ENCODE measurements at regions not wholly inside any gene's neighbourhood (a gene's known extent, or its start where the extent isn't known, plus 50 kb on each side); places are given as distances from the start of the nearest gene placed in this dataset.

DNA sequence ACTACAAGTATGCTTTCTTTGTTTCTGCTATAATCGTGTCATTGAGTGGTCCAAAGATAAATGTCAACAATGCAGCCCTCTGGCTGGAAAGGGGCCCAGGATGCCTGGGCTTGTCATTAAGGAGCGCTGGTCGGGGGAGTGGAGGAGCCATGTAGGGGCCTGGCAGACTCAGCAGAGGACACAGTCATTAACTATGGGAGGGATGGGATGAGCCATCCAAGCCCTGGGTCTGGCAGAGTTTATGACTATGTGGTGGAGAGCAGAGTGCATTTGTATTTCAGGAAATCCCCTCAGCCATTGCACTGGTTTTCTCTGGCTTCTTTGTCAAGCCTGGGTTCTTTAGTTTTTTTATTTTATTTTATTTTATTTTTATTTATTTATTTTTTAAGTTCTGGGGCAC is 243.1 kb downstream of the C12orf75 start:
- Mint-ChIP-seq H3K4me1 (no peaks in the 10 kb centered on the region), H3K36me3 (ENCODE audit: low read depth) (no peaks in the 10 kb centered on the region), H3K27me3 (no peaks in the 10 kb centered on the region), H3K9me3 (no peaks in the 10 kb centered on the region), H3K27ac (no peak overlapping the region), H3K4me3 (no peak overlapping the region)
- intact Hi-C loops (cut with micrococcal nuclease) = no loop called here
- CTCF ChIA-PET = no interaction called here
- POLR2A ChIA-PET = no interaction called here
- TF ChIP-seq, protein P1, sequence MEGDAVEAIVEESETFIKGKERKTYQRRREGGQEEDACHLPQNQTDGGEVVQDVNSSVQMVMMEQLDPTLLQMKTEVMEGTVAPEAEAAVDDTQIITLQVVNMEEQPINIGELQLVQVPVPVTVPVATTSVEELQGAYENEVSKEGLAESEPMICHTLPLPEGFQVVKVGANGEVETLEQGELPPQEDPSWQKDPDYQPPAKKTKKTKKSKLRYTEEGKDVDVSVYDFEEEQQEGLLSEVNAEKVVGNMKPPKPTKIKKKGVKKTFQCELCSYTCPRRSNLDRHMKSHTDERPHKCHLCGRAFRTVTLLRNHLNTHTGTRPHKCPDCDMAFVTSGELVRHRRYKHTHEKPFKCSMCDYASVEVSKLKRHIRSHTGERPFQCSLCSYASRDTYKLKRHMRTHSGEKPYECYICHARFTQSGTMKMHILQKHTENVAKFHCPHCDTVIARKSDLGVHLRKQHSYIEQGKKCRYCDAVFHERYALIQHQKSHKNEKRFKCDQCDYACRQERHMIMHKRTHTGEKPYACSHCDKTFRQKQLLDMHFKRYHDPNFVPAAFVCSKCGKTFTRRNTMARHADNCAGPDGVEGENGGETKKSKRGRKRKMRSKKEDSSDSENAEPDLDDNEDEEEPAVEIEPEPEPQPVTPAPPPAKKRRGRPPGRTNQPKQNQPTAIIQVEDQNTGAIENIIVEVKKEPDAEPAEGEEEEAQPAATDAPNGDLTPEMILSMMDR (IDR thresholded peaks at IDR 0.05) = no peak
- DNase-seq (no peak), ATAC-seq (ENCODE audit: low read depth) (no peak)

DNA sequence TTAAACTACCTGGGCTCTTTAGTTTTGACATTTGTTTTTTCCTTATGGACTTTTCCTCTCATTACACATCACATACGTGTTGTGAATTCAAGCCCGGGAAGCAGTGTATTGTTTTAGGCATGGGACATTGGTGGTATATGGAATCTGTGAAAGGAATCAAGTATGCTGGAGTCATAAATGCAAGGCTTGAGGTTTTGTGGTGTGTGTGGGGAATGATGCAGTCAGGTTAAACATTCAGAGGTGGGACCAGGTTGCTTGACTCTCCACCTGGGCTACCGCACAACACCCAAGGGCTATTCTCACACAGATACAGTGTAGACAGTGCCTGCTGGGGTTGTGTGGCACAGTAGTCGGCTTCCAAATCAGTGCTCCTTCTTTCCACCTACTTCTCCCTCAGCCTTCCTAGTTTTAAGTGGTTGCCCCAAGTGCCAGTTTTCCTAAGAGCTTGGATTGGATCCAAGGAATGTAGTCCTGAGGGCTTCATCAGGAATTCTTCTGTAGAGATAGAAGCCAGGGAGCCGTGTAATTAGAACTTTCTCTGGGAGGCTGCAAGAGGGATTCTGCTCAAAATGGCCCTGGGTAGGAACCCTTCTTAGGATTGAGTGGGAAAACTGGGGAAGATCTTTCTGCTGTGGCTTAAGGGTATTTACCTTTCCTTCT is 243.7 kb downstream of the C12orf75 start:
- CTCF ChIA-PET = no interaction called here
- no peaks in the 10 kb centered on the region for H3K27me3 Mint-ChIP-seq
- no peaks in the 10 kb centered on the region for H3K4me1 Mint-ChIP-seq

DNA sequence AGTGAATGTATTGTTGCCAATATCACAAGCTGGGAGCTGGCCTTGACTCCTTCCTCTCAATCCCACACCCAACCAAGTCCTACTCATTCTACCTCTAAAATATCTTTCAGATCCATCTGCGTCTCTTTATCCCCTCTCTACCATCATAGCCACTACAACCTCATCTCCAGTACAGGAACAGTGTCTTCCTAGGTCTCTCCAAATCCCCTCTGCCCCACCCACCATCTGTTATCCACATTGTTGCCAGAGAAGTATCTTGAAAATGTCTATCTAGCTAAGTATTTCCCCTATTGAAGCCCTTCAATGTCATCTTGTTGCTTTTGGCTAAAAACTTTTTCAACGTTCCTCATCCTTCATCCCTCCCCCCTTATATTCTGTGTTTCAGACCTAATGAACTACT is 244.7 kb downstream of the C12orf75 start:
- TF ChIP-seq, protein P1 (IDR thresholded peaks at IDR 0.05) = no peak
- Mint-ChIP-seq H3K9me3 (no peaks in the 10 kb centered on the region), H3K4me3 (no peak overlapping the region), H3K27ac (no peak overlapping the region), H3K36me3 (ENCODE audit: low read depth) (no peaks in the 10 kb centered on the region), H3K27me3 (no peaks in the 10 kb centered on the region), H3K4me1 (no peaks in the 10 kb centered on the region)
- ATAC-seq (ENCODE audit: low read depth) (no peak), DNase-seq (no peak)
- POLR2A ChIA-PET = no interaction called here
- intact Hi-C loops (cut with micrococcal nuclease) = no loop called here
- CTCF ChIA-PET = no interaction called here

More for the DNA sequence above, 243.7 kb downstream of the C12orf75 start:
- TF ChIP-seq, protein P1 (IDR thresholded peaks at IDR 0.05) = no peak
- H3K27ac Mint-ChIP-seq = no peak overlapping the region
- DNase-seq (no peak), ATAC-seq (ENCODE audit: low read depth) (no peak)
- no peaks in the 10 kb centered on the region for H3K9me3 Mint-ChIP-seq
- POLR2A ChIA-PET = no interaction called here
- intact Hi-C loops (cut with micrococcal nuclease) = no loop called here
- H3K36me3 Mint-ChIP-seq (ENCODE audit: low read depth) = no peaks in the 10 kb centered on the region
- no peak overlapping the region for H3K4me3 Mint-ChIP-seq

DNA sequence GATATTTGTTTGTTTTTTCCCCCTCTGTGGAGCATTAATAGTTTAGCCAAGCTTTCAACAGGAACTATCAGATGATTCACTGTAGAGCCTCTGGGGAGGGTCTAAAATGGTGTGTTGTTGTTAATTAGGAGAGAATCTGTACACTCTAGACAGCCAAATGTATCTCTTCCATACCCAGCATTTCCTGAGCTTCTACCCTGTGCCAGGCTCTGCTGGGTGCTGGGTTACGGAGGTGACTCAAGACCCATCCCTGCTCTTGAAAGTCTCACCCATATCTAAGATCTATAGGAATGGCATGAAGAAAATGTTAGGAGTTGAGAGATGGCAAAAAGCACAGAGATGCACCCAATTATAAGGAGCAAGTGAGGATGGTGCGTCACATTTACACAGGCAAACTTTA is 245.8 kb downstream of the C12orf75 start:
- Mint-ChIP-seq H3K9me3 (no peaks in the 10 kb centered on the region), H3K36me3 (ENCODE audit: low read depth) (no peaks in the 10 kb centered on the region), H3K27ac (no peak overlapping the region), H3K4me3 (no peak overlapping the region), H3K4me1 (no peaks in the 10 kb centered on the region), H3K27me3 (no peaks in the 10 kb centered on the region)
- CTCF ChIA-PET = no interaction called here
- POLR2A ChIA-PET = no interaction called here
- DNase-seq (no peak), ATAC-seq (ENCODE audit: low read depth) (no peak)
- intact Hi-C loops (cut with micrococcal nuclease) = no loop called here
- TF ChIP-seq, protein P1 (IDR thresholded peaks at IDR 0.05) = no peak

DNA sequence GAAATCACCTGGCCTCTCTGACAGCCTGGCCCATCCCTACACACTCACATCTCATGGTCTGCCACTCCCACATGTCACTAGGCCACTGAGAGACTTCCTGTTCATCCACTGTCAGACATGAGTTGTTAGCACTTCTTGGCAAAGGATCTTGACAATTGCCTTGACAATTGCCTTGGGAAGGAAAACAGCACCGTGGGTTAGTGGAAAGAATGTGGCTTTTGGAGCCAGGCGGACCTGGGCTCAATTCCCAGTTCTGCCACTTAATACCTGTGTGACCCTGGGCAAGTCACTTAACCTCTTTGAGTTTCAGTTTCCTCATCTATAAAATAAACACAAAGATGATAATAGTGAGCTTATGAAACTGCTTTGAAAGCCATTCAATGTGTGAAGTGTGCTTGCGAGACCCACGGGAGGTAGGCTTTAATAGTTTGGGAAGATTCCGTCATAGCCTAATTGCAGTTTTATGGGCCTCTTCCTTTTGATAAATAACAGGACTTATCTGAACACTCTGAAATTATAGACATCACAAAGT is 250.4 kb downstream of the C12orf75 start:
- H3K36me3 Mint-ChIP-seq (ENCODE audit: low read depth) = no peaks in the 10 kb centered on the region
- H3K27me3 Mint-ChIP-seq = peaks cover 4% of the 10 kb centered on the region
- DNase-seq = no peak
- no peak for ATAC-seq (ENCODE audit: low read depth)
- intact Hi-C loops (cut with micrococcal nuclease) = no loop called here
- no peak overlapping the region for H3K4me3 Mint-ChIP-seq
- H3K27ac Mint-ChIP-seq = no peak overlapping the region
- no peaks in the 10 kb centered on the region for H3K9me3 Mint-ChIP-seq
- POLR2A ChIA-PET = no interaction called here
- TF ChIP-seq, protein P1 (IDR thresholded peaks at IDR 0.05) = no peak
- CTCF ChIA-PET = no interaction called here
- H3K4me1 Mint-ChIP-seq = no peaks in the 10 kb centered on the region
